GM10248 (cell line): ENCODE measurements at regions not wholly inside any gene's neighbourhood (a gene's known extent, or its start where the extent isn't known, plus 50 kb on each side); places are given as distances from the start of the nearest gene placed in this dataset.
"Not testable (repeated sequence)": the region's sequence is repeated elsewhere in the genome, so short reads cannot be mapped to it uniquely, and the experiment has no call there.

Source experiments
- CTCF ChIA-PET: fragments of 300-600 bp; sonication (Branson Sonifier 250); formaldehyde crosslinking; extraction: SDS; loops from one replicate; lab custom pipeline; 2021; ENCODE audit warnings: antibody characterized with exemption; lab: Yijun Ruan, JAX
- POLR2A ChIA-PET: fragments of 350-650 bp; sonication (Branson Sonifier 250); formaldehyde crosslinking; extraction: SDS; loops from one replicate; lab custom pipeline; 2020; ENCODE audit warnings: antibody characterized with exemption; lab: Yijun Ruan, JAX
- DNase-seq: peaks from one replicate; pipeline ENCODE4 v3.0.0; 2012; ENCODE audit errors: extremely low spot score
- TF ChIP-seq, protein P1 (sequence below): IDR thresholded peaks from 2 replicates; pipeline ENCODE4 v1.5.1; 2012; ENCODE audit warnings: mild to moderate bottlenecking, low read depth; ENCODE audit errors: extremely low read depth, missing control alignments, control extremely low read depth

DNA sequence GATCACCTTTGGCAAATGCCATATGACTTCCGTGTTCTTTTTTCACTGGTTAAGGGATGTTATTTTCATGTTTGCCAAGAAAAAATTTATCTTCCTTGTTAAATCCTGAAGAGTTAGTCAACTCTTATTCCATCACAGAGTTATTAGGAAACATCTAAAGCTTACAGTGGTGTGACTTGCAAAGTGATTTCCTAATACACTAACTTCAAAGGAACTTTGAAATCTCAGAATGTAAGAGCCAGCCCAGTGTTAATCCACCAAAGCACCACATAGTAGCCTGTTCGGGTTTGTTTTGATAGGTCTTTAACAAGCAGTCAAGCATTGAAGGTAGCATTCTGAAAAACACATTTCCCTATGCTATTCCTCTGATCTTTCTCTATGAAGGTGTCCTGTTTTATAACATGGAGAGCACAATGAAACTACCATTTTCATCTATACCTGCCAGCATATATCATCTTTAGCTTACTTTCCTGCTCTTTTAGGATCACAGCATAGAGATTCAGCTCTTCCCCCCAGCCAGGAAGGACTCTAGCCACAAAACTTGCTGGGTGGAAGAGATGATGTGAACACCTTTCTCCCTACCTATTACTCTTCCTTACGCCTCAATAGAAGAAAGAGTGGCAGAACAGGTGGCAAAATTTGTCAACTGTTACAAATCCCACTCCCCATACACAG lies 82.4 kb upstream of the MAGI3 start:
- CTCF ChIA-PET: no interaction called here
- DNase-seq: no peak
- POLR2A ChIA-PET: no interaction called here
- TF ChIP-seq, protein P1, sequence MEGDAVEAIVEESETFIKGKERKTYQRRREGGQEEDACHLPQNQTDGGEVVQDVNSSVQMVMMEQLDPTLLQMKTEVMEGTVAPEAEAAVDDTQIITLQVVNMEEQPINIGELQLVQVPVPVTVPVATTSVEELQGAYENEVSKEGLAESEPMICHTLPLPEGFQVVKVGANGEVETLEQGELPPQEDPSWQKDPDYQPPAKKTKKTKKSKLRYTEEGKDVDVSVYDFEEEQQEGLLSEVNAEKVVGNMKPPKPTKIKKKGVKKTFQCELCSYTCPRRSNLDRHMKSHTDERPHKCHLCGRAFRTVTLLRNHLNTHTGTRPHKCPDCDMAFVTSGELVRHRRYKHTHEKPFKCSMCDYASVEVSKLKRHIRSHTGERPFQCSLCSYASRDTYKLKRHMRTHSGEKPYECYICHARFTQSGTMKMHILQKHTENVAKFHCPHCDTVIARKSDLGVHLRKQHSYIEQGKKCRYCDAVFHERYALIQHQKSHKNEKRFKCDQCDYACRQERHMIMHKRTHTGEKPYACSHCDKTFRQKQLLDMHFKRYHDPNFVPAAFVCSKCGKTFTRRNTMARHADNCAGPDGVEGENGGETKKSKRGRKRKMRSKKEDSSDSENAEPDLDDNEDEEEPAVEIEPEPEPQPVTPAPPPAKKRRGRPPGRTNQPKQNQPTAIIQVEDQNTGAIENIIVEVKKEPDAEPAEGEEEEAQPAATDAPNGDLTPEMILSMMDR: no peak

DNA sequence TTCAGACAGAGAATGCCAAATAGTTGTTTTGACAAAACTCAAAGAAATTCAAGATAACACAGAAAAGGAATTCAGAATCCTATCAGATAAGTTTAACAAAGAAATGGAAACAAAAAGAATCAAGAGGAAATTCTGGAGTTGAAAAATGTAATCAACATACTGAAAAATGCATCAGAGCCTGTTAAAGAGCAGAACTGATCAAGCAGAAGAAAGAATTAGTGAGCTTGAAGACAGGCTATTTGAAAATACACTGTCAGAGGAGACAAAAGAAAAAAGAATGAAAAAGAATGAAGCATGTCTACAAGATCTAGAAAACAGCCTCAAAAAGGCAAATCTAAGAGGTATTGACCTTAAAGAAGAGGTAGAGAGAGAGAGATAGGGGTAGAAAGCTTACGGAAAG lies 77.7 kb upstream of the MAGI3 start:
- CTCF ChIA-PET, POLR2A ChIA-PET, DNase-seq: not testable (repeated sequence)

DNA sequence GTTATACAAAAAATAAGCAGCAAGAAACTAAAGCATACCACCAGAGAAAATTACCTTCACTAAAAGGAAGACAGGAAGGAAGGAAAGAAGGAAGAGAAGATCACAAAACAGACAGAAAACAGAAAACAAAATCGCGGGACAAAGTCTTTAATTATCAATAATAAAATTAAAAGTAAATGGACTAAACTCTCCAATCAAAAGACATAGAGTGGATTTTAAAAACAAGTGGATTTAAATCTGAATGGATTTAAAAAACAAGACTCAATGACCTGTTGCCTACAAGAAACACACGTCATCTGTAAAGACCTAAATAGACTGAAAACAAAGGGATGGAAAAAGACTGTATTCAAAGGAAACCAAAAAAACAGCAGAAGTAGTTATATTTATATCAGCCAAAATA lies 75.7 kb upstream of the MAGI3 start:
- CTCF ChIA-PET: no interaction called here
- POLR2A ChIA-PET: no interaction called here
- TF ChIP-seq, protein P1: no peak
- DNase-seq: no peak

DNA sequence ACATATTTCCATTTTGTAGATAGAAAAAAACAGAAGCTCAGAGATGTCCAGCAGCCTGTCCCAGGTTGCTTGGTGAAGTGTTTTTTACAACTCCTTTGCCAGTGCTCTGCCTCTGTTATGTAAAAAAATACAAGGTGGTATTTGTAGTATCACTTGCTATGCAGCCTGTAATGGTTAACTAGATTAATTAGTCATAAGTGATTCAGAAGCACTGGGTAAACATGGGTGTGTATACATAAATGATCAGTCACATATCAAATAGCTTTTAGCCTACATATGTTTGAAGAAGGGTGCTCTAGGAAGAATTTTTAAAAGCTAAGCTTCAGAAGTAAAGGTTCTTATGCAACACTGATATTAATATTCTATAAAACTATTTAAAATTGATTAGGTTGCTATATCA lies 70.0 kb upstream of the MAGI3 start:
- ChIA-PET CTCF (interaction anchor here (1.2 kb wide), 2 partner anchors 12 to 18 kb away, joined by 4 read pairs; no protein-coding TSS in a partner anchor), POLR2A (no interaction called here)
- DNase-seq: no peak
- TF ChIP-seq, protein P1: no peak

DNA sequence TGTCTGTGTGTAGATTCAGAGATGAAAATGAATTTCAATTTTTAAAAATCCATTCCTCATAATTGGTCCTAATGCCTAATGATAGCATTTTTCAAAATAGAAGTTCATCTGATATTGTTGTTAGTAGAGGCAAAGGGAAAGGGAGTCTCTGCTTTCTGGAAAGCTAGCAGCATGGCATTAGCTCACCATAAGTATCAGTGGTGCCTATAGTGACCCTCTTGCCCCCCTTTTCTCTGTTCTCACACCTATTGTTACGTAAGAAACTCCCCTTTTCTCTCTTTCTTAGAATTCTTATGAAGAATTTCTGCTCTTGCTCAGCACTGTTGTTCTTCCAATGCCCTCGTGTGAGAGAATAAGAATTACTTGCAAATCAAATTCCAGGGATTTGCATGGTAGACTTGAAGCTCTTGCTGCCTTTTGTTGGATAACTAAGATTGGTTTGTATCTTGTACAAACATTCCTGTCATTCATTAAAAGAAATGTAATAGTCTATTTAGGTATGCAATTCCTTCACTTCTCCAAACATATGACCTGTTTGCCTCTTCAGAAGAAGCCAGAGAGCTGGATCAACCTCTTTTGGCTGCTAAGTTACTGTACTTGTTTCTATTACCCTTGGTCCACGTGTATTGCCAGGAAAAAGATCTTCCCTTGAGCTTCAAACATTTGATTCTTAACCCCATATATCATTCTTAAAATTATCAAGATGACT lies 69.2 kb upstream of the MAGI3 start:
- TF ChIP-seq, protein P1: no peak
- ChIA-PET CTCF (interaction anchor here (0.8 to 1.2 kb wide), 3 partner anchors 11 to 64 kb away, joined by 3 to 4 read pairs (median 4); no protein-coding TSS in a partner anchor), POLR2A (no interaction called here)
- DNase-seq: no peak

DNA sequence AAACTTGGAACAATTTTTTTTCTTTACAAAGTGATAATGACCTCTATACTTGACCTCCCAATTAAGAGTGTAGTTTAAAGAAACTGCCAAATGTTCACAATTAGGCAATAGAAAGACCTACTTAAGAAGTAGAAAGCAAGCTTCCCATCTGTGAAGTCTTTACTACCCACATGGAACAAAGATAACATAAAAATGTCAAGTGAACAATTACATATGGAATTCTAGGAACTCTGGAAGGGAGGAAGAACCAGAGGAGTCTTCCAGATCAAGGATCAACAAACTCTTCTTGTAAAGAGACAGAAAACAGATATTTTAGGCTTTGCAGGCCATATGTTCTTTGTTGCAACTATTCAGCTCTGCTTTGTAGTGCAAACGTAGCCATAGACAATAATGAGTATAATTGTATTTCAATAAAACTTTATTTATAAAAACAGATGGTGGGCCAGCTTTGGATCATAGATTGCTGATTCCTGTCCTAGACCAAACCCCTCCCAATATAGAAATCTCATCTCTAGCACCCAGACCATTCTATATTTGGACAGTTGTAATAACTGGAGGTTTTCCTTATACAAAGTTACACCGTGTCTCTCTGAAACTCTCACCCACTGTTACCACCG lies 68.4 kb upstream of the MAGI3 start:
- DNase-seq: no peak
- CTCF ChIA-PET: no interaction called here
- TF ChIP-seq, protein P1: no peak
- POLR2A ChIA-PET: no interaction called here

DNA sequence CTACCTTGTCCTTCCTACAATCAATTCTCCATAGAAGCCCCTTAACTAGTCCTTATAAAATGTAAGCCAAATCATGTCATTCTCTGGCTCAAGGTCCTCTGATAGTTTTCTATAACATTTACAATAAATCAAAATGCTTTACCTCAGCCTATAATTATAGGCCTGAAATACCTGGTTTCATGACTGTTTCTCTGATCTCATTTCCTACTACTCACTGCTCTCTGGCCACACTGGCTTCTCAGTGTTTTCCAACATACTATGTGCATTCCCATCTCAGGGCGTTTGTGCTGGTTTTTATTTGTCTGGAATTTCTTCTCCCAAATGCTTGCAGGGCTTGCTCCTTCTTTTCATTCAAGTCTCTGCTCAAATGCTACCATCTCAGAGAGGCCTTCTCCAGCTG lies 67.9 kb upstream of the MAGI3 start:
- ChIA-PET CTCF (no interaction called here), POLR2A (no interaction called here)
- TF ChIP-seq, protein P1: no peak
- DNase-seq: no peak
